Small intestine (tissue), 7 donors: ENCODE measurements at regions not wholly inside any gene's neighbourhood (a gene's known extent, or its start where the extent isn't known, plus 50 kb on each side); places are given as distances from the start of the nearest gene placed in this dataset.
"Not testable (repeated sequence)": the region's sequence is repeated elsewhere in the genome, so short reads cannot be mapped to it uniquely, and the experiment has no call there.

Experiments used
- DNase-seq, 2 donors: peaks; one replicate each; pipeline versions ENCODE4 v3.0.0 to v3.0.0-alpha.2; 2013
- FAIRE-seq: peaks from 2 replicates; lab custom pipeline; 2012; peaks lifted over from hg19 to GRCh38; lab: Jason Lieb, UNC
- H3K27ac ChIP-seq, 3 donors: one replicate each; pipeline ENCODE4 v1.5.1; 2013; ENCODE audit warnings: low read length in 2 of 3, mild to moderate bottlenecking in 2 of 3, control low read depth in 1 of 3, inconsistent platforms in 1 of 3, low read depth in 1 of 3, moderate library complexity in 1 of 3
- H3K27me3 ChIP-seq, 3 donors: one replicate each; pipeline ENCODE4 v1.6.1; 2013; ENCODE audit warnings: low read length in 3 of 3, inconsistent platforms in 1 of 3; ENCODE audit not compliant: control insufficient read depth in 3 of 3, insufficient read depth in 3 of 3
- H3K36me3 ChIP-seq, 3 donors: one replicate each; pipeline ENCODE4 v1.6.1; 2013; ENCODE audit warnings: low read length in 3 of 3, inconsistent platforms in 1 of 3, low read depth in 1 of 3, mild to moderate bottlenecking in 1 of 3, moderate library complexity in 1 of 3; ENCODE audit not compliant: control insufficient read depth in 3 of 3, insufficient read depth in 2 of 3
- H3K4me1 ChIP-seq, 3 donors: one replicate each; pipeline ENCODE4 v1.6.1; 2013; ENCODE audit warnings: low read length in 2 of 3, inconsistent platforms in 1 of 3, low read depth in 1 of 3, mild to moderate bottlenecking in 1 of 3, moderate library complexity in 1 of 3; ENCODE audit not compliant: control insufficient read depth in 3 of 3, insufficient read depth in 2 of 3
- H3K4me3 ChIP-seq, 3 donors: one replicate each; pipeline ENCODE4 v1.5.1; 2013; ENCODE audit warnings: low read length in 3 of 3, control low read depth in 1 of 3, inconsistent platforms in 1 of 3, low read depth in 1 of 3, mild to moderate bottlenecking in 1 of 3, moderate library complexity in 1 of 3
- H3K9me3 ChIP-seq, 2 donors: one replicate each; pipeline ENCODE4 v1.6.1; 2013; ENCODE audit warnings: low read depth in 1 of 2, low read length in 1 of 2; ENCODE audit not compliant: control insufficient read depth in 2 of 2, insufficient read depth in 1 of 2
- WGBS, 3 donors: extraction: QIAGEN DNeasy Blood & Tissue Kit; methylation state at CpG; one replicate each; pipeline ENCODE4 v1.1.7; 2013; 5-methylcytosine and 5-hydroxymethylcytosine counted together
- donor health status: healthy with polysubstance abuse.
- donor health status: control.
- donor health status: control.
- donor health status: Bipolar disorder and iron deficiency.
- donor health status: healthy.

DNA sequence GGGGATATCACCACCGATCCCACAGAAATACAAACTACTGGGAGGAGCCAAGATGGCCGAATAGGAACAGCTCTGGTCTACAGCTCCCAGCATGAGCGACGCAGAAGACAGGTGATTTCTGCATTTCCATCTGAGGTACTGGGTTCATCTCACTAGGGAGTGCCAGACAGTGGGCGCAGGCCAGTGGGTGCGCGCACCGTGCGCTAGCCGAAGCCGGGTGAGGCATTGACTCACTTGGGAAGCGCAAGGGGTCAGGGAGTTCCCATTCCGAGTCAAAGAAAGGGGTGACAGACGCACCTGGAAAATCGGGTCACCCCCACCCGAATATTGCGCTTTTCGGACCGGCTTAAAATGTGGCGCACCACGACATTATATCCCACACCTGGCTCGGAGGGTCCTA, 261.2 kb downstream of the RMST start:
- not testable (repeated sequence) for FAIRE-seq, H3K4me3 ChIP-seq, H3K27ac ChIP-seq, H3K4me1 ChIP-seq, H3K9me3 ChIP-seq, H3K27me3 ChIP-seq, DNase-seq, H3K36me3 ChIP-seq
- 89 to 92% (median 89%) methylated on average over 12 to 22 of the region's 22 CpGs for WGBS, 3 donors

GRCh38 chr12:97745406-97746101, 282.9 kb downstream of the RMST start:
- no peaks in the 10 kb centered on the region for H3K4me1 ChIP-seq
- H3K4me3 ChIP-seq: no peak overlapping the region
- no peaks in the 10 kb centered on the region for H3K27me3 ChIP-seq
- H3K9me3 ChIP-seq: no peaks in the 10 kb centered on the region
- no peaks in the 10 kb centered on the region for H3K36me3 ChIP-seq
- FAIRE-seq (no peak), DNase-seq (no peak)
- 83 to 94% (median 87%) methylated on average over 5 of the region's 5 CpGs for WGBS, 3 donors
- H3K27ac ChIP-seq: no peak overlapping the region

DNA sequence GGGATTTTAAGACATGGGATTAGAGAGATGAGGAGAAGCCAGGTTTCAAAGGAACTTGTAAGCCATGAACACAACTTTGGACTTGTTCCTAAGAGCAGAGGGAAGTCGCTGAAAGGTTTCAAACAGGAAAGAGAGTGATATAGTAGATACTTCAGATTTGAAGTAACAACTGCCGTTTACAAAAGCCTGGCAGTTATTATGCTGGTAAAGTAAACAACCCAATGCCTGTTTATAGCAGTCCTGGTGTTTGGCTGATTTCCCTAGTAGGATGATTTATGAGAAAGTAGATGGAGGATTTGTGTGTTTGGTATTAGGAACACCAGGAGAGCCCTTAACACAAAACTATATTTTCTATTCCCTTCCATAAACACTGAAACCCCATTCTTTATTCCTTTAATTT, 285.7 kb downstream of the RMST start:
- DNase-seq (no peak), FAIRE-seq (no peak)
- Histone ChIP-seq H3K36me3 (no peaks in the 10 kb centered on the region), H3K4me3 (no peak overlapping the region), H3K27me3 (no peaks in the 10 kb centered on the region), H3K9me3 (no peaks in the 10 kb centered on the region), H3K4me1 (no peaks in the 10 kb centered on the region), H3K27ac (no peak overlapping the region)
- 5 to 8% (median 8%) methylated on average over 2 of the region's 2 CpGs for WGBS, 3 donors

- H3K27me3 ChIP-seq: no peaks in the 10 kb centered on the region
- no peak overlapping the region for H3K27ac ChIP-seq
- no peaks in the 10 kb centered on the region for H3K36me3 ChIP-seq
- H3K4me3 ChIP-seq: no peak overlapping the region
- DNase-seq (no peak), FAIRE-seq (no peak)
- peaks cover 0 to 5% (median 0%) of the 10 kb centered on the region in 3 donors for H3K4me1 ChIP-seq
- WGBS, 3 donors: 77 to 80% (median 78%) methylated on average over 3 of the region's 3 CpGs
- H3K9me3 ChIP-seq: no peaks in the 10 kb centered on the region
Observed at GRCh38 chr12:97751704-97752103, 289.1 kb downstream of the RMST start.

DNA sequence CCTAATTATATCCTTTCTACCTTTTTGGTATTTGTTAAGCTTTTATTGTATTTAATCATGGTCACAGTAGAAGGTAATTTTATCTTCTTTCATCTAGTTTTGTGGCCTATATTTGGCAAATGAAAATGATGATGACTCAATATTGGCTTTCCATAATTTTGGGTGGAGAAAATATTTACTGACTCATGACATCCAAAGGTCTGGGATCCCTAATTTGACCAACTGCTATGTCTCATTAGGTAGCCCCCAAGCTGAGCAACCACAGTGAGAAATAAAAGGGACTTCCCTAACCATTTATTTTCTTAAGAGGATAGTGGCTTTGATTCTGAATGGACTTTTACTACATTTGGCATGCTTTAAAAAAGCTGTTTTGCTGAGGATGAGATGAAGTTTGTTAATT, 289.5 kb downstream of the RMST start:
- DNase-seq (no peak), FAIRE-seq (no peak)
- H3K36me3 ChIP-seq: no peaks in the 10 kb centered on the region
- peaks cover 0 to 9% (median 0%) of the 10 kb centered on the region in 3 donors for H3K4me1 ChIP-seq
- H3K27me3 ChIP-seq: no peaks in the 10 kb centered on the region
- H3K4me3 ChIP-seq: no peak overlapping the region
- H3K27ac ChIP-seq: no peak overlapping the region
- H3K9me3 ChIP-seq: no peaks in the 10 kb centered on the region

GRCh38 chr12:97753332-97753731, 290.7 kb downstream of the RMST start:
- Histone ChIP-seq H3K4me3 (no peak overlapping the region), H3K27me3 (no peaks in the 10 kb centered on the region), H3K36me3 (no peaks in the 10 kb centered on the region), H3K4me1 (peaks cover 0 to 12% (median 0%) of the 10 kb centered on the region in 3 donors), H3K9me3 (no peaks in the 10 kb centered on the region), H3K27ac (no peak overlapping the region)
- DNase-seq: peak; percentile 26 to 49
- FAIRE-seq: no peak
- 50 to 73% (median 60%) methylated on average over 2 of the region's 2 CpGs for WGBS, 3 donors

GRCh38 chr12:97754306-97754705, 291.7 kb downstream of the RMST start:
- Histone ChIP-seq H3K27ac (no peak overlapping the region), H3K4me1 (peaks cover 0 to 17% (median 0%) of the 10 kb centered on the region in 3 donors), H3K9me3 (no peaks in the 10 kb centered on the region), H3K4me3 (no peak overlapping the region), H3K36me3 (no peaks in the 10 kb centered on the region), H3K27me3 (no peaks in the 10 kb centered on the region)
- no peak for DNase-seq
- FAIRE-seq: no peak
- 63 to 89% (median 73%) methylated on average over 3 of the region's 3 CpGs for WGBS, 3 donors

DNA sequence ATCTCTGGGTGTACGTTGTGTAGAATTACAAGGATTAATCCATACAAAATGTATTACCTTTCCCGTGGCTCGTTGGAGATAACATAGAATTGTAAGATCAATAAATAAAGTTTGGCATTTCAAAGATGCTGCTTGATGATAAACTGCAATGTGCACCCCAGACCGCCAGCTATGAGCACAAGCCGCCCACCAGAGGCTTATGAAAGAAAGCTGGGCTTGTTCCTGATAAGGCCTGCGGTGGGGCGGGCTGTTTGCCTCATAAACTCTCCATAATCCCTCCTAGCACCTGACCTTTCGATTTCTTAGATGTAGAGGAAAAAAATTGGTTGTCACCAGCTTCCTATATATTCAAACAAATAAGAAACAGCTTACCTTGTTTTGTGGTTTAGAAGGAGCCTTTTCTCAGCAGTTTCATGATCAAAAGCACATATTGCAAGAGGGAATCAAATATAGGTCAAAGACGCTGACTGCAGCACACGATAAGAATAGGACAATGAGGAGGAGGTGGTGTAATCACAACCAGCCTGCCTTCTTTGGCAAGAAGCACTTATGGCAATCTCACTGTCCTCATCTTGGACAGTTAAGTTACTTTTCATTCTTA, 293.6 kb downstream of the RMST start:
- Histone ChIP-seq H3K9me3 (no peaks in the 10 kb centered on the region), H3K4me1 (peaks cover 0 to 17% (median 0%) of the 10 kb centered on the region in 3 donors), H3K36me3 (no peaks in the 10 kb centered on the region), H3K27ac (no peak overlapping the region), H3K27me3 (no peaks in the 10 kb centered on the region), H3K4me3 (no peak overlapping the region)
- DNase-seq (peak in 1 of 2 donors; percentile 31), FAIRE-seq (no peak)
- WGBS, 3 donors: 21 to 48% (median 40%) methylated on average over 10 of the region's 10 CpGs
